ENCODE measurements at regions not wholly inside any gene's neighbourhood (a gene's known extent, or its start where the extent isn't known, plus 50 kb on each side); places are given as distances from the start of the nearest gene placed in this dataset.

DNA sequence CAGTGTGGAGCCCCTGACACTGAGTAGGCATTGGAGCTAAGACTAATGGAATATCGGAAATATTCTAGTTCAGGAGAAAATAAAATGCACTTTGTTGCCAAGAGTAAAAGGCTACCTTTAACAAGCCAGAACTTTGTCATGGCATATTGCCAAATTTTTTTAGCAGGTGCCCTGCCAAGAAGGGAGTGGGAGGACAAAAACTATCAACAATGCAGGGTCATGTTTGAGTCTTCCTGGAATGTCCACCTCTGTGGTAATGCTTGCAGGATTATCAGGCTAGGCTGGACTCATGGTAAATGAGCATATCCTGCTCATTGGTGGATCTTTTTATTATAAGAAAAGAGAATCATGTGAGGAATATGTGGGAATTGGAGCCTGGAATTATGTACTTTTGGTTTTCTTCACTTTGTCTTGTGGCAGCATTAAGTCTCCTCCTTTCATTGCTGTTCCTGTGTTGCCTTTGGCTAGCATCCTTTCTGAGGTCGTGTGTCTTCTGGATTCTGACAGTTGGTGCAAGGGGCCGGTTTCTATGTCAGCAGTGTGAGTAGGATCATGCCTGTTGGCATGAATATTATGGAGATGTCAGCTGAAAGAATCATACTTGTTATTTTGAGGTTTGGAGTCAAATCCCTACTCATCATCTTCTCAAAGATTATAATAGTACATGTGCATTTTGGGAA, 122.9 kb upstream of the SPRY2 start (continued):
- no peak for TF ChIP-seq MEIS1 (CRISPR knock-in tag; IDR thresholded peaks at IDR 0.05; ENCODE audit: borderline replicate concordance)
- no peak for TF ChIP-seq ZFP69B (tag by site-specific recombination; IDR thresholded peaks at IDR 0.05)

DNA sequence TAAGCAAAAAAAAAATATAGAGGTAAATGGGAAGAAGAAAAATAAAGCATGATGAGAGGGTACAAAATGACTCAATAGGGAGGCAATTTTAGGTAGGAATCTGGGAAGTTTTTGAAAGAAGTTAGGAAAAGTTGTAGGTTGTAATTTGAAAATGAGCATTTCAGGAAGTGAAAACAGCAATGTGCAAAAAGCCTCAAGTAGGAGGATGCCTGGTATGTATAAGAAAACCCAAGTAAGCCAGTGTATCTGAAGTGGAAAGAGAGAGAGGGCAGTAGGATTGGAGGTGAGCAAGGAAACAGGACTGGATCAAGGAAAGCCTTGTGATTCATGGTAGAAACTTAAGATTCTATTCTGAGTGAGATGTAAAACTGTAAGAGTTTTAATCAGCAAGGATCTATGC, 121.6 kb upstream of the SPRY2 start:
- Histone ChIP-seq H3K27ac (ENCODE audit: extremely low read depth, low read depth, low read length) (no peak overlapping the region), H3K4me3 (ENCODE audit: low read depth, low read length) (no peak overlapping the region), H3K4me1 (ENCODE audit: control insufficient read depth, insufficient read depth, low read length) (no peaks in the 10 kb centered on the region), H3K9me3 (ENCODE audit: control insufficient read depth, insufficient read depth, low read depth, low read length) (no peaks in the 10 kb centered on the region), H3K36me3 (ENCODE audit: control insufficient read depth in 2 of 2, insufficient read depth in 1 of 2, low read length in 2 of 2) (no peaks in the 10 kb centered on the region)
- TF ChIP-seq ZFP3 (tag by site-specific recombination; IDR thresholded peaks at IDR 0.05; ENCODE audit: low read depth) (no peak), HOXC10 (CRISPR knock-in tag; IDR thresholded peaks at IDR 0.05) (no peak)
- ChIA-PET CTCF (no interaction called here), POLR2A (no interaction called here)

DNA sequence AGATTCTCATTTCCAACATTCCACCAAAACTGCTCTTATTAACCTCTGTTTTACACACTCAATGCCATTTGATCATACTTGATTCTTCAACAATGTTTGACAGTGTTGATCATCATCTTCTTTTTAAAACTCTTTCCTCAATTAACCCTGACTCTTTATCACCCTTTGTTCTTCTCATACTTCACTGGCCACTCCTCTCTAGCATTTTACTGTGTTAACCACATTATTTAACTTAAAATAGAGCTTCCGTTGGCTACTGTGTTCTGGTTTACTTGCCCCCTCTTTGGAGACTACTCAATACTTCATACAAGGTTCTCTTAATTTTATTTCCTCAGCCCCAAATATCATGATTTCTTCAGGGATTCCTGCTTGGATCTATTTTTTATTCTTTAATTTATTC, 121.1 kb upstream of the SPRY2 start:
- TF ChIP-seq ZNF670 (tag by site-specific recombination; IDR thresholded peaks at IDR 0.05; ENCODE audit: low read depth) (no peak), ZNF155 (tag by site-specific recombination; IDR thresholded peaks at IDR 0.05) (no peak)
- H3K9me3 ChIP-seq (ENCODE audit: control insufficient read depth, insufficient read depth, low read depth, low read length) = no peaks in the 10 kb centered on the region
- CTCF ChIA-PET = no interaction called here
- no peaks in the 10 kb centered on the region for H3K4me1 ChIP-seq (ENCODE audit: control insufficient read depth, insufficient read depth, low read length)
- POLR2A ChIA-PET = no interaction called here
- no peak overlapping the region for H3K4me3 ChIP-seq (ENCODE audit: low read depth, low read length)
- H3K27ac ChIP-seq (ENCODE audit: extremely low read depth, low read depth, low read length) = no peak overlapping the region
- no peaks in the 10 kb centered on the region for H3K36me3 ChIP-seq (ENCODE audit: control insufficient read depth in 2 of 2, insufficient read depth in 1 of 2, low read length in 2 of 2)

DNA sequence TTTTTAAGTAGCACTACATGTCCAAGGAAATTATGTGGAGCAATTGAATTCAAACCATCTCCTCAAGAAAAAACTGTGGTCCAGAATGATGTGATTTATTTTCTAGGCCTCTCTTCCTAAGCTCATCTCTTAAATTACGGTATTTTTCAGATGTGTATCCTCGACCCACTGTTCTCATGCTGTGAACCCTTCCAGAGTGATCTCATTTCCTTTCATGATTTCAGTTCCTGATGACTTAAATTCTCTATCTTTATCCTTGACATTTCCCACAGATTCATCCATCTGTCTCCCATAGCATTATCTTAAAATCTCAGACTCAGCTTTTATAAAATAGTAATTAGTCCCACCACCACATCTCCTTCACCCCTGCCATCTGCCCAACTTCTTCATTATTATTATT, 117.6 kb upstream of the SPRY2 start:
- no peaks in the 10 kb centered on the region for H3K4me1 ChIP-seq (ENCODE audit: control insufficient read depth, insufficient read depth, low read length)
- H3K9me3 ChIP-seq (ENCODE audit: control insufficient read depth, insufficient read depth, low read depth, low read length) = no peaks in the 10 kb centered on the region
- ChIA-PET POLR2A (no interaction called here), CTCF (no interaction called here)
- no peak overlapping the region for H3K27ac ChIP-seq (ENCODE audit: extremely low read depth, low read depth, low read length)
- H3K36me3 ChIP-seq (ENCODE audit: control insufficient read depth in 2 of 2, insufficient read depth in 1 of 2, low read length in 2 of 2) = no peaks in the 10 kb centered on the region
- TF ChIP-seq ZNF48 (tag by site-specific recombination; IDR thresholded peaks at IDR 0.05) (no peak), ZNF112 (tag by site-specific recombination; IDR thresholded peaks at IDR 0.05) (no peak), PRDM6 (tag by site-specific recombination; IDR thresholded peaks at IDR 0.05) (no peak), ZBTB21 (tag by site-specific recombination; IDR thresholded peaks at IDR 0.05) (no peak)
- no peak overlapping the region for H3K4me3 ChIP-seq (ENCODE audit: low read depth, low read length)

DNA sequence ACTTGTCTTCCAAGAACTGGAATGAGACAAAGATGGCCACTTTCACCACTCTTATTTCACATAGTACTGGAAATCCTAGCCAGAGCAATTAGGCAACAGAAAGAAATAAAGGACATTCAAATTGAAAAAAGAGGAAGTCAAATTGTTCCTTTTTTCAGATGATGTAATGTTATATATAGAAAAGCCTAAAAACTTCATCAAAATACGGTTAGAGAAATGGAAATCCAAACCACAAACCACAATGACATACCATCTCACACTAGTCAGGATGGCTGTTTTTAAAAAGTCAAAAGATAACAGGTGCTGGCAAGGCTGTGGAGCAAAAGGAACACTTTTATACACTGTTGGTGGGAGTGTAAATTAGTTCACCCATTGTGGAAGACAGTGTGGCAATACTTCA, 113.3 kb upstream of the SPRY2 start:
- H3K4me3 ChIP-seq (ENCODE audit: low read depth, low read length) = no peak overlapping the region
- no peaks in the 10 kb centered on the region for H3K4me1 ChIP-seq (ENCODE audit: control insufficient read depth, insufficient read depth, low read length)
- TF ChIP-seq ZNF501 (tag by site-specific recombination; IDR thresholded peaks at IDR 0.05) (no peak), ZNF423 (tag by site-specific recombination; IDR thresholded peaks at IDR 0.05) (no peak), ZFP69B (tag by site-specific recombination; IDR thresholded peaks at IDR 0.05) (no peak), ZNF791 (tag by site-specific recombination; IDR thresholded peaks at IDR 0.05) (no peak), HOXA7 (CRISPR knock-in tag; IDR thresholded peaks at IDR 0.05; ENCODE audit: borderline replicate concordance) (no peak), ZIC2 (tag by site-specific recombination; IDR thresholded peaks at IDR 0.05) (no peak), ZNF585B (tag by site-specific recombination; IDR thresholded peaks at IDR 0.05) (no peak)
- TF ChIP-seq, protein P1, sequence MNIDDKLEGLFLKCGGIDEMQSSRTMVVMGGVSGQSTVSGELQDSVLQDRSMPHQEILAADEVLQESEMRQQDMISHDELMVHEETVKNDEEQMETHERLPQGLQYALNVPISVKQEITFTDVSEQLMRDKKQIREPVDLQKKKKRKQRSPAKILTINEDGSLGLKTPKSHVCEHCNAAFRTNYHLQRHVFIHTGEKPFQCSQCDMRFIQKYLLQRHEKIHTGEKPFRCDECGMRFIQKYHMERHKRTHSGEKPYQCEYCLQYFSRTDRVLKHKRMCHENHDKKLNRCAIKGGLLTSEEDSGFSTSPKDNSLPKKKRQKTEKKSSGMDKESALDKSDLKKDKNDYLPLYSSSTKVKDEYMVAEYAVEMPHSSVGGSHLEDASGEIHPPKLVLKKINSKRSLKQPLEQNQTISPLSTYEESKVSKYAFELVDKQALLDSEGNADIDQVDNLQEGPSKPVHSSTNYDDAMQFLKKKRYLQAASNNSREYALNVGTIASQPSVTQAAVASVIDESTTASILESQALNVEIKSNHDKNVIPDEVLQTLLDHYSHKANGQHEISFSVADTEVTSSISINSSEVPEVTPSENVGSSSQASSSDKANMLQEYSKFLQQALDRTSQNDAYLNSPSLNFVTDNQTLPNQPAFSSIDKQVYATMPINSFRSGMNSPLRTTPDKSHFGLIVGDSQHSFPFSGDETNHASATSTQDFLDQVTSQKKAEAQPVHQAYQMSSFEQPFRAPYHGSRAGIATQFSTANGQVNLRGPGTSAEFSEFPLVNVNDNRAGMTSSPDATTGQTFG (tag by site-specific recombination; IDR thresholded peaks at IDR 0.05; ENCODE audit: borderline replicate concordance) = no peak
- H3K36me3 ChIP-seq (ENCODE audit: control insufficient read depth in 2 of 2, insufficient read depth in 1 of 2, low read length in 2 of 2) = no peaks in the 10 kb centered on the region
- no peaks in the 10 kb centered on the region for H3K9me3 ChIP-seq (ENCODE audit: control insufficient read depth, insufficient read depth, low read depth, low read length)
- no peak overlapping the region for H3K27ac ChIP-seq (ENCODE audit: extremely low read depth, low read depth, low read length)
- ChIA-PET POLR2A (no interaction called here), CTCF (no interaction called here)
